Stomach (tissue), 8 donors: ENCODE measurements at regions not wholly inside any gene's neighbourhood (a gene's known extent, or its start where the extent isn't known, plus 50 kb on each side); places are given as distances from the start of the nearest gene placed in this dataset.

ENCODE experiments used
- DNase-seq, 2 donors: peaks; one replicate each; pipeline versions ENCODE4 v3.0.0 to v3.0.0-alpha.2; 2013 to 2019
- H3K27ac ChIP-seq, 5 donors: fragments of 200-600 bp in 4 of 5; sonication (generic) in 4 of 5; one replicate each; pipeline ENCODE4 v1.5.1; 2013 to 2019; ENCODE audit warnings: mild to moderate bottlenecking in 1 of 5, moderate library complexity in 1 of 5
- H3K27me3 ChIP-seq, 3 donors: fragments of 200-600 bp; sonication (generic); one replicate each; pipeline ENCODE4 v1.5.1; 2017 to 2019; ENCODE audit warnings: mixed run types in 1 of 3
- H3K36me3 ChIP-seq, 4 donors: fragments of 200-600 bp; sonication (generic); 1 replicate in 3 of 4; 2 replicates in 1 of 4; pipeline ENCODE4 v1.5.1; 2016 to 2019
- H3K4me1 ChIP-seq, 4 donors: fragments of 200-600 bp; sonication (generic); one replicate each; pipeline ENCODE4 v1.5.1; 2016 to 2019
- H3K4me3 ChIP-seq, 4 donors: fragments of 200-600 bp; sonication (generic) in 3 of 4; one replicate each; pipeline ENCODE4 v1.5.1; 2016 to 2019; ENCODE audit warnings: mild to moderate bottlenecking in 1 of 4
- H3K9me3 ChIP-seq, 4 donors: fragments of 200-600 bp; sonication (generic); one replicate each; pipeline ENCODE4 v1.5.1; 2016 to 2019
- CTCF ChIP-seq, 7 experiments: fragments of 450-650 bp in 4 of 7; fragments of 200-600 bp in 3 of 7; sonication (generic) in 3 of 7; IDR thresholded peaks; one replicate each; pipeline ENCODE4 v1.5.1; 2016 to 2019; ENCODE audit warnings: antibody characterized with exemption in 7 of 7, control low read depth in 2 of 7, mild to moderate bottlenecking in 1 of 7
- EP300 ChIP-seq: sonication (generic); formaldehyde crosslinking; IDR thresholded peaks from one replicate; pipeline ENCODE4 v1.6.1; 2017; ENCODE audit warnings: antibody characterized with exemption
- POLR2A ChIP-seq, 4 donors: fragments of 450-650 bp; IDR thresholded peaks; one replicate each; pipeline ENCODE4 v1.6.1; 2016; ENCODE audit warnings: antibody characterized with exemption in 4 of 4, control low read depth in 2 of 4, mild to moderate bottlenecking in 1 of 4, moderate library complexity in 1 of 4
- POLR2AphosphoS5 ChIP-seq, 3 donors: sonication (generic); formaldehyde crosslinking; IDR thresholded peaks; one replicate each; pipeline ENCODE4 v1.6.1; 2016; ENCODE audit warnings: antibody characterized with exemption in 3 of 3
- WGBS, 5 donors: extraction: QIAGEN DNeasy Blood & Tissue Kit in 3 of 5; methylation state at CpG; one replicate each; pipeline versions ENCODE4 v1.1.5 to v1.1.7; 2013 to 2018; 5-methylcytosine and 5-hydroxymethylcytosine counted together
- intact Hi-C: fragments of 100-400 bp; cut with DNase I; formaldehyde crosslinking; loops from one replicate; pipeline ENCODE4 v1.15.1; 2023; ENCODE audit warnings: low total_unique reads
- donor health status: healthy with polysubstance abuse.
- donor health status: Bipolar disorder and iron deficiency.
- donor health status: healthy.

DNA sequence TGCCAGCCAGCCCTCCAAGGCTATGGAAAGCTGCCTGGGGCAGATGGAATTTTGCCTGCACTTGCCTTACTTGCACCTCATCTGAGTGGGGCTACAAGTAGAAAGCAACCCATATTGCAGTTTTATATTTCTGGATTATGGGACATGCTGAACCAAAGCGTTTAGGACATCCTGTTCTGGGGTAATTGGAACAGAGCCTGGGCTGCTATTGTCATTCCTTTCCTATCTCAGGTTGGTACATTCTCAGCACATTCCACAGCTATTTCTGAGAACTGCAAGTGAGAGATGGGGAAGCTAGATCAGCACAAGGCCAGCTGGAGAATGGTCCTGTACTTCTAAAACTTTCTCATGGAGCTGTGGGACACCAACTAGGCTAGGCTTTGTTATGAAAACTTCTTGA is 713.8 kb downstream of the KCNT2 start:
- 25 to 57% (median 51%) methylated on average over 1 of the region's 1 CpG for WGBS, 5 donors
- intact Hi-C loops = no loop called here
- no peak overlapping the region for H3K27ac ChIP-seq
- TF ChIP-seq EP300 (no peak), POLR2A (IDR thresholded peaks at IDR 0.05) (no peak), POLR2AphosphoS5 (IDR thresholded peaks at IDR 0.05) (no peak), CTCF (IDR thresholded peaks at IDR 0.05) (no peak)
- H3K36me3 ChIP-seq = no peaks in the 10 kb centered on the region
- H3K4me3 ChIP-seq = no peak overlapping the region
- no peak for DNase-seq
- no peaks in the 10 kb centered on the region for H3K4me1 ChIP-seq
- H3K27me3 ChIP-seq = no peaks in the 10 kb centered on the region
- H3K9me3 ChIP-seq = no peaks in the 10 kb centered on the region

DNA sequence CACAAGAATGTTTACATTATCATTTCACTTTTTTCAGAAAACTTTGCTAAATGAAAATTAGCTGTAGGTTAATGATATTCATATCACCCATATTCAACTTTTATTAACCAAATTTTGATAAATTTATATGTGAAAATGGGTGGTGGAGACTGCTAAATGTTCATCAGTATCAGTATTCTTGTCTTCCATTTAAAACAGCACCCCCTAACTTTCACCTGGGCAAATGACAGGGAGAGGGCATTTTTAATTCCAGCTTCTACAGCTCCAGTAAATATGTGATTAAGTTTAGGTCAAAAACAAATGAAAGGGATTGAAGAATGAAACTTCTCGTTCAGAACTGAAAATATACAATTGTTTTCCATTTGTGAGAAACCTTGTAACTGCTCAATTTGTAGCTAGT is 722.2 kb downstream of the KCNT2 start:
- no peaks in the 10 kb centered on the region for H3K27me3 ChIP-seq
- no peak for DNase-seq
- H3K9me3 ChIP-seq = no peaks in the 10 kb centered on the region
- intact Hi-C loops = no loop called here
- H3K4me3 ChIP-seq = no peak overlapping the region
- H3K27ac ChIP-seq = no peak overlapping the region
- H3K4me1 ChIP-seq = no peaks in the 10 kb centered on the region
- H3K36me3 ChIP-seq = no peaks in the 10 kb centered on the region
- no peak for TF ChIP-seq POLR2AphosphoS5 (IDR thresholded peaks at IDR 0.05)
- TF ChIP-seq EP300 = no peak
- TF ChIP-seq CTCF (IDR thresholded peaks at IDR 0.05) = no peak
- 54 to 80% (median 63%) methylated on average over 1 of the region's 1 CpG for WGBS, 5 donors

DNA sequence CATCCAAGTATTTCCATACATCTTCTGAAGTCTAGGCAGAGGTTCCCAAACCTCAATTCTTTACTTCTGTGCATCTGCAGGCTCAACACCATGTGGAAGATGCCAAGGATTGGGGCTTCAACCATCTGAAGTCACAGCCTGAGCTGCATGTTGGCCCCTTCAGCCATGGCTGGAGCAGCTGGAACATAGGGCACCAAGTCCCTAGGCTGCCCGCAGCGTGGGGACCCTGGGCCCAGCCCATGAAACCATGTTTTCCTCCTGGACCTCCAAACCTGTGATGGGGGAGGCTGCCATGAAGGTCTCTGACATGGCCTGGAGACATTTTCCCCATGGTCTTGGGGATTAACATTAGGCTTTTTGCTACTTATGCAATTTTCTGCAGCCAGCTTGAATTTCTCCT is 729.8 kb downstream of the KCNT2 start:
- H3K36me3 ChIP-seq = no peaks in the 10 kb centered on the region
- no peaks in the 10 kb centered on the region for H3K27me3 ChIP-seq
- intact Hi-C loops = no loop called here
- no peaks in the 10 kb centered on the region for H3K4me1 ChIP-seq
- TF ChIP-seq POLR2AphosphoS5 (IDR thresholded peaks at IDR 0.05) (no peak), CTCF (IDR thresholded peaks at IDR 0.05) (no peak), POLR2A (IDR thresholded peaks at IDR 0.05) (no peak)
- no peak for DNase-seq
- no peak overlapping the region for H3K27ac ChIP-seq
- peaks cover 0 to 18% (median 0%) of the 10 kb centered on the region in 4 donors for H3K9me3 ChIP-seq
- no peak overlapping the region for H3K4me3 ChIP-seq
- WGBS, 5 donors = 62 to 100% (median 91%) methylated on average over 1 to 2 of the region's 2 CpGs

- no peak overlapping the region for H3K4me3 ChIP-seq
- 67 to 83% (median 79%) methylated on average over 4 of the region's 4 CpGs for WGBS, 5 donors
- H3K36me3 ChIP-seq = no peaks in the 10 kb centered on the region
- peaks cover 0 to 19% (median 0%) of the 10 kb centered on the region in 4 donors for H3K9me3 ChIP-seq
- intact Hi-C loops = no loop called here
- H3K27me3 ChIP-seq = no peaks in the 10 kb centered on the region
- H3K4me1 ChIP-seq = no peaks in the 10 kb centered on the region
- TF ChIP-seq EP300 (no peak), POLR2AphosphoS5 (IDR thresholded peaks at IDR 0.05) (no peak), POLR2A (IDR thresholded peaks at IDR 0.05) (no peak), CTCF (IDR thresholded peaks at IDR 0.05) (no peak)
- H3K27ac ChIP-seq = no peak overlapping the region
- DNase-seq = no peak
Observed at GRCh38 chr1:195876792-195877191, 731.4 kb downstream of the KCNT2 start.

DNA sequence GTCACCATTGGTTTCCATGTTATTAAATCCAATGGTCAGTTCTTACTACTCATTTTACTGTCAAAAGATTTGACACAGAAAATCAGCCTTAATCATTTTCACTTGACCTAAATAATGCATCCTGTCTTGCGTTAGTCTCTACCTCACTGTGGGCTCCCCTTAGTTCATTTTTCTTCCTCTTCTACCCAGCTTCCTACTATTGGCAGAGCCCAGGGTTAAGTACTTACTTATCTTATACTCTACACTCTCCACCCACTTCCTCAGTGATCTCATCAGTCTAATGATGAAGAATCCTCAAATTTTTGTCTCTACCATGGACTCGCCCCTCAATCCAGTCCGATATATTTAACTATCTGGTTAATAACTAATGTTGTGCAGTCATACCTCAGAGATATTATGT is 735.9 kb downstream of the KCNT2 start:
- Histone ChIP-seq H3K4me3 (no peak overlapping the region), H3K27me3 (no peaks in the 10 kb centered on the region), H3K27ac (no peak overlapping the region), H3K9me3 (peaks cover 0 to 13% (median 0%) of the 10 kb centered on the region in 4 donors), H3K4me1 (no peaks in the 10 kb centered on the region), H3K36me3 (no peaks in the 10 kb centered on the region)
- 77 to 87% (median 83%) methylated on average over 3 of the region's 3 CpGs for WGBS, 5 donors
- no peak for DNase-seq
- TF ChIP-seq POLR2AphosphoS5 (IDR thresholded peaks at IDR 0.05) (no peak), POLR2A (IDR thresholded peaks at IDR 0.05) (no peak), EP300 (no peak), CTCF (IDR thresholded peaks at IDR 0.05) (no peak)
- intact Hi-C loops = no loop called here
